Ovary (tissue), 7 donors: ENCODE measurements at regions not wholly inside any gene's neighbourhood (a gene's known extent, or its start where the extent isn't known, plus 50 kb on each side); places are given as distances from the start of the nearest gene placed in this dataset.

ENCODE experiments used
- DNase-seq, 5 donors: peaks; one replicate each; pipeline ENCODE4 v3.0.0-alpha.2; 2019 to 2020
- H3K27ac ChIP-seq, 2 donors: fragments of 200-600 bp; one replicate each; pipeline versions ENCODE4 v1.5.1 to v1.8.0; 2019 to 2022
- H3K27me3 ChIP-seq: fragments of 200-600 bp; one replicate; pipeline ENCODE4 v1.8.0; 2022
- H3K36me3 ChIP-seq: fragments of 200-600 bp; sonication (generic); one replicate; pipeline ENCODE4 v1.5.1; 2019
- H3K4me1 ChIP-seq: one replicate; pipeline ENCODE4 v1.8.1; 2013; ENCODE audit warnings: mild to moderate bottlenecking, moderate library complexity; ENCODE audit not compliant: insufficient read depth
- H3K4me3 ChIP-seq: fragments of 200-600 bp; sonication (generic); one replicate; pipeline ENCODE4 v1.5.1; 2017
- H3K9me3 ChIP-seq, 2 donors: fragments of 200-600 bp in 1 of 2; sonication (generic) in 1 of 2; one replicate each; pipeline versions ENCODE4 v1.5.1 to v1.8.1; 2013 to 2019; ENCODE audit warnings: mild to moderate bottlenecking in 1 of 2, moderate library complexity in 1 of 2
- EP300 ChIP-seq: sonication (generic); formaldehyde crosslinking; IDR thresholded peaks from one replicate; pipeline ENCODE4 v1.6.1; 2017; ENCODE audit warnings: antibody characterized with exemption
- POLR2A ChIP-seq: fragments of 450-650 bp; IDR thresholded peaks from one replicate; pipeline ENCODE4 v1.6.1; 2017; ENCODE audit warnings: antibody characterized with exemption, mild to moderate bottlenecking, moderate library complexity
- WGBS, 3 donors: extraction: QIAGEN DNeasy Blood & Tissue Kit in 1 of 3; methylation state at CpG; one replicate each; pipeline versions ENCODE4 v1.1.5 to v1.1.7; 2013 to 2017; 5-methylcytosine and 5-hydroxymethylcytosine counted together
- intact Hi-C, 4 donors: fragments of 100-400 bp; cut with DNase I; formaldehyde crosslinking; loops; one replicate each; pipeline versions ENCODE4 v1.11.0 to v1.15.1; 2022 to 2023
- TF ChIP-seq, protein P1 (sequence below), 3 donors: fragments of 450-650 bp in 2 of 3; fragments of 200-600 bp in 1 of 3; IDR thresholded peaks; one replicate each; pipeline versions ENCODE4 v1.5.1 to v1.8.0; 2016 to 2022; ENCODE audit warnings: antibody characterized with exemption in 3 of 3, mild to moderate bottlenecking in 1 of 3
- donor health status: DM: no; HTN: no; CAD: no; lungs with moderate emphysema.
- donor health status: DM: no; HTN: no; CAD: no.
- donor health status: Bipolar disorder and iron deficiency.
- donor health status: DM: no; HTN: no; CAD: no.
- donor health status: DM: yes; HTN: yes; CAD: no.

DNA sequence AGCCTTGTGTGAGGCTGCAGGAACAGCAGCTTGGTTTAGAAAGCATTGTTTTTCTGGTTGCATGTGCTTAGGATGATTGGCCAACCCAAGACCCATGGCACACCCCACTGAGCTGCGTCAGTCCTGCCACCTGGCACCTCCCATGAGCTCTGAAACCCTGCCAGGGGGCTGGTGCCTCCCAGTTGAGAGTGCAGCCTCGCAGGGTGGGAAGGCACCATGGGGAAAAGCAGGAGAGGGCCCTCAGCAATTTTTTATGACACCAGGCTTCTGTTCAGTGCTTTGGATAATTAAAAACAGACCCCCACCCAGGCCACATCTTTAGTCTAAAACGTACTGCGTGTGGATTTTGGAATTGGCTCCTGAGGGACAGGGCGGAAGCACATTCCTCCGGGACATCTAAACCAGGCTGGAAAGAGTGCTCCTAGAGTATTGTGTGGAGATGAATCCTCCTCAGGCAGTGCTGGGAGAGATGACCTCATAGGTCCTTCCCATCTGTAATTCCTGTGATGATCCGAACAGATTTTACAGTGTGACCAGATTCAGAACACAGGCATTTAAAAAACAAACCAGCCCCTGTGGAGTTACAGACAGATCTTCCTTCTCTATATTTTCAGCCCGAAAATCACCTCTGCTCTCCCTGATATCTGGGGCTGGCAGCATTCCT lies 438.3 kb downstream of the ZNF521 start:
- H3K4me3 ChIP-seq = no peak overlapping the region
- H3K9me3 ChIP-seq = no peaks in the 10 kb centered on the region
- WGBS, 3 donors = 59 to 65% (median 64%) methylated on average over 8 of the region's 8 CpGs
- no peak for TF ChIP-seq POLR2A
- TF ChIP-seq, protein P1, sequence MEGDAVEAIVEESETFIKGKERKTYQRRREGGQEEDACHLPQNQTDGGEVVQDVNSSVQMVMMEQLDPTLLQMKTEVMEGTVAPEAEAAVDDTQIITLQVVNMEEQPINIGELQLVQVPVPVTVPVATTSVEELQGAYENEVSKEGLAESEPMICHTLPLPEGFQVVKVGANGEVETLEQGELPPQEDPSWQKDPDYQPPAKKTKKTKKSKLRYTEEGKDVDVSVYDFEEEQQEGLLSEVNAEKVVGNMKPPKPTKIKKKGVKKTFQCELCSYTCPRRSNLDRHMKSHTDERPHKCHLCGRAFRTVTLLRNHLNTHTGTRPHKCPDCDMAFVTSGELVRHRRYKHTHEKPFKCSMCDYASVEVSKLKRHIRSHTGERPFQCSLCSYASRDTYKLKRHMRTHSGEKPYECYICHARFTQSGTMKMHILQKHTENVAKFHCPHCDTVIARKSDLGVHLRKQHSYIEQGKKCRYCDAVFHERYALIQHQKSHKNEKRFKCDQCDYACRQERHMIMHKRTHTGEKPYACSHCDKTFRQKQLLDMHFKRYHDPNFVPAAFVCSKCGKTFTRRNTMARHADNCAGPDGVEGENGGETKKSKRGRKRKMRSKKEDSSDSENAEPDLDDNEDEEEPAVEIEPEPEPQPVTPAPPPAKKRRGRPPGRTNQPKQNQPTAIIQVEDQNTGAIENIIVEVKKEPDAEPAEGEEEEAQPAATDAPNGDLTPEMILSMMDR (IDR thresholded peaks at IDR 0.05) = no peak
- TF ChIP-seq EP300 = no peak
- intact Hi-C loops = no loop called here
- H3K4me1 ChIP-seq = no peaks in the 10 kb centered on the region
- DNase-seq = no peak
- no peaks in the 10 kb centered on the region for H3K36me3 ChIP-seq
- H3K27ac ChIP-seq = no peak overlapping the region
- H3K27me3 ChIP-seq = no peaks in the 10 kb centered on the region

DNA sequence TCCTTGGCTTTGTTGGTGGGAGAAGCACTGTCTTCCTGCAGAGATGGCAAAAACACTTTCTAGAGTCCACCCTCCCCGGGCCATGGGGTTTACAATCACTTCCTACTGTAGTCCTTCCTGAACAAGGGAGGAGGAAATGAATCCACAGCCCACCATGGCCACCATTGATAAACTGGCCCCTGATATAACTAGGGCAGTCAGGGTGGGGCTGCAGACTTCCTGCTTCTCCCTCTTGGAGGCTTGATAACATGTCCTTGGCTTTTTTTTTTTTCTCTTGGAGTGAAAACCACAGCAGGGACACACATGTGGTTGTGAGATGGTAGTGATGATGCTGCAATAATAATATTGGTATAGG lies 437.8 kb downstream of the ZNF521 start:
- Histone ChIP-seq H3K9me3 (no peaks in the 10 kb centered on the region), H3K36me3 (no peaks in the 10 kb centered on the region), H3K27ac (no peak overlapping the region), H3K4me1 (no peaks in the 10 kb centered on the region), H3K27me3 (no peaks in the 10 kb centered on the region), H3K4me3 (no peak overlapping the region)
- TF ChIP-seq POLR2A (no peak), EP300 (no peak)
- TF ChIP-seq, protein P1 (IDR thresholded peaks at IDR 0.05) = no peak
- 5 to 33% (median 15%) methylated on average over 1 of the region's 1 CpG for WGBS, 3 donors
- DNase-seq = no peak
- intact Hi-C loops = no loop called here

DNA sequence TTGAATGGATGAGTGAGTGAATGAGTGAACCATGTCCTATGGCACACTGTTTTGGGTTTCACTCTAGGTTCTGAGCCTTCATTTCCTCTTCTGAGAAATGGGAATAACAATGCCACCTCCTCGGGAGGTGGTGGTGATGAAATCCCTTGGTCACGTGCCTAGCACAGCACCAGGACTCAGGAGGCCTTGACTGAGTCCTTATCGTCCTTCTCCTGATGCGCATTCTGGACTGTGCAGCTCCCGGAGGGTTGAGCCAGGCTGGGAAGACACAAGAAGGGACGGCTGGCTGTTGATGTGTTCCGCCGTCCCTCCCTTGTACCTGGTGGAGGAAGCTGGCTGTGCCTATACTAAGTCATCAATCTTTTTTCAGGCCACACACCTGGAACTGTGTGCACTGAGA lies 437.3 kb downstream of the ZNF521 start:
- Histone ChIP-seq H3K36me3 (no peaks in the 10 kb centered on the region), H3K9me3 (no peaks in the 10 kb centered on the region), H3K27ac (no peak overlapping the region), H3K4me3 (no peak overlapping the region), H3K27me3 (no peaks in the 10 kb centered on the region), H3K4me1 (no peaks in the 10 kb centered on the region)
- intact Hi-C loops = no loop called here
- DNase-seq = no peak
- WGBS, 3 donors = 71 to 76% (median 73%) methylated on average over 8 of the region's 8 CpGs
- TF ChIP-seq POLR2A (no peak), EP300 (no peak)
- TF ChIP-seq, protein P1 (IDR thresholded peaks at IDR 0.05) = no peak

DNA sequence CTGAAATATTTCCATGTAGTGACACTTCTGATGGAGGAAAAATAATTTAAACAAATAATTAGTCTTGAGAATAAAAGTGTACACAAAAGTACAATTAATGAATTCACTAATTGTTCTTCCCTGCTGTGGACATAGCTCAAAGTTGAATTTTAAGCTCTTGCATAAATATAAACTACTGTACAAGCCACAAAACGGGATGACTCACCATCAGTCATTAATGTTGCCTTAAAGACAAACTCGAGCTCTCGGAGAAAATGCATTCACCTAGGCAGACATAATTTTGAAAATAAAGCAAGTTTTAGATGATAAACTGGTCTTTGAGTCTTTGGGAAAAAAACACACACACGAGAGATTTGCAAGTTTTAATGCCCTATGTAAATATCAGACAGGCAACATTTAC lies 436.4 kb downstream of the ZNF521 start:
- TF ChIP-seq EP300 = no peak
- no peak for TF ChIP-seq POLR2A
- TF ChIP-seq, protein P1 (IDR thresholded peaks at IDR 0.05) = no peak
- H3K27ac ChIP-seq = no peak overlapping the region
- H3K4me1 ChIP-seq = no peaks in the 10 kb centered on the region
- WGBS, 3 donors = 36 to 51% (median 48%) methylated on average over 4 of the region's 4 CpGs
- no peak for DNase-seq
- no peaks in the 10 kb centered on the region for H3K9me3 ChIP-seq
- H3K27me3 ChIP-seq = no peaks in the 10 kb centered on the region
- intact Hi-C loops = no loop called here
- no peak overlapping the region for H3K4me3 ChIP-seq
- H3K36me3 ChIP-seq = no peaks in the 10 kb centered on the region
